WTC11 (cell line): ENCODE measurements at regions not wholly inside any gene's neighbourhood (a gene's known extent, or its start where the extent isn't known, plus 50 kb on each side); places are given as distances from the start of the nearest gene placed in this dataset.

ENCODE experiments used
- ATAC-seq: fragments of 200-7000 bp; cut with Tn5 transposase; 2 replicates; pipeline ENCODE4 v1.10.0; 2021; ENCODE audit warnings: mild to moderate bottlenecking, moderate library complexity
- CTCF ChIA-PET: fragments of 300-600 bp; sonication (Branson Sonifier 250); formaldehyde crosslinking; loops from one replicate; lab custom pipeline; 2021; ENCODE audit warnings: antibody characterized with exemption; lab: Charles Lee
- POLR2A ChIA-PET: fragments of 350-600 bp; sonication (Branson Sonifier 250); formaldehyde crosslinking; loops from one replicate; lab custom pipeline; 2021; ENCODE audit warnings: antibody characterized with exemption; lab: Charles Lee
- DNase-seq: peaks from one replicate; pipeline ENCODE4 v3.0.0; 2021; ENCODE audit warnings: low spot score
- H3K27ac Mint-ChIP-seq: 2 replicates; pipeline ENCODE4 v1.8.0; 2021; ENCODE audit warnings: mixed read lengths
- H3K27me3 Mint-ChIP-seq: 2 replicates; pipeline ENCODE4 v1.8.0; 2021; ENCODE audit warnings: low read depth, mild to moderate bottlenecking, moderate library complexity, mixed read lengths
- H3K36me3 Mint-ChIP-seq: 2 replicates; pipeline ENCODE4 v1.8.0; 2021; ENCODE audit warnings: mixed read lengths
- H3K4me1 Mint-ChIP-seq: 2 replicates; pipeline ENCODE4 v1.8.0; 2022; ENCODE audit warnings: mixed read lengths
- H3K4me3 Mint-ChIP-seq: 2 replicates; pipeline ENCODE4 v1.8.0; 2021; ENCODE audit warnings: mild to moderate bottlenecking, moderate library complexity, mixed read lengths
- H3K9me3 Mint-ChIP-seq: 2 replicates; pipeline ENCODE4 v1.8.0; 2021; ENCODE audit warnings: mixed read lengths
- ATF1 ChIP-seq: sonication (generic); formaldehyde crosslinking; IDR thresholded peaks from 2 replicates; pipeline ENCODE4 v1.8.1; 2023; ENCODE audit warnings: mild to moderate bottlenecking, moderate library complexity, missing genetic modification reagents
- CBFB ChIP-seq: sonication (generic); formaldehyde crosslinking; IDR thresholded peaks from 2 replicates; pipeline ENCODE4 v1.8.1; 2022; ENCODE audit warnings: mild to moderate bottlenecking, low read depth, missing genetic modification reagents
- CTCF ChIP-seq: fragments of 200-600 bp; IDR thresholded peaks from 2 replicates; pipeline ENCODE4 v1.8.0; 2022; ENCODE audit warnings: antibody characterized with exemption
- ERG ChIP-seq: fragments of 250-450 bp; sonication (Bioruptor Pico); IDR thresholded peaks from 2 replicates; pipeline ENCODE4 v1.8.0; 2021; ENCODE audit warnings: mild to moderate bottlenecking
- ETV6 ChIP-seq: sonication (generic); formaldehyde crosslinking; IDR thresholded peaks from 2 replicates; pipeline ENCODE4 v1.8.1; 2022; ENCODE audit warnings: mild to moderate bottlenecking, missing genetic modification reagents
- FOXP1 ChIP-seq: sonication (generic); formaldehyde crosslinking; IDR thresholded peaks from 2 replicates; pipeline ENCODE4 v1.8.0; 2022; ENCODE audit warnings: missing genetic modification reagents, mild to moderate bottlenecking, moderate library complexity, borderline replicate concordance
- JAZF1 ChIP-seq: fragments of 250-450 bp; sonication (Bioruptor Pico); IDR thresholded peaks from 2 replicates; pipeline ENCODE4 v1.9.0; 2021; ENCODE audit warnings: moderate library complexity, mild to moderate bottlenecking, inconsistent platforms
- RELA ChIP-seq: sonication (generic); formaldehyde crosslinking; IDR thresholded peaks from 2 replicates; pipeline ENCODE4 v1.8.1; 2022; ENCODE audit warnings: missing genetic modification reagents, mild to moderate bottlenecking, borderline replicate concordance
- RORB ChIP-seq: fragments of 250-450 bp; sonication (Bioruptor Pico); IDR thresholded peaks from 2 replicates; pipeline ENCODE4 v1.9.0; 2021; ENCODE audit warnings: mild to moderate bottlenecking
- TEAD1 ChIP-seq: sonication (generic); formaldehyde crosslinking; IDR thresholded peaks from 2 replicates; pipeline ENCODE4 v1.8.0; 2022; ENCODE audit warnings: mild to moderate bottlenecking, missing genetic modification reagents
- TP53 ChIP-seq: sonication (generic); formaldehyde crosslinking; IDR thresholded peaks from 2 replicates; pipeline ENCODE4 v1.8.1; 2023; ENCODE audit warnings: mild to moderate bottlenecking, missing genetic modification reagents
- USF2 ChIP-seq: sonication (generic); formaldehyde crosslinking; IDR thresholded peaks from 2 replicates; pipeline ENCODE4 v1.8.1; 2023; ENCODE audit warnings: mild to moderate bottlenecking, missing genetic modification reagents, moderate library complexity
- ZBTB21 ChIP-seq: sonication (generic); formaldehyde crosslinking; IDR thresholded peaks from 2 replicates; pipeline ENCODE4 v1.8.1; 2023; ENCODE audit warnings: mild to moderate bottlenecking, missing genetic modification reagents, borderline replicate concordance
- ZNF219 ChIP-seq: sonication (generic); formaldehyde crosslinking; IDR thresholded peaks from 2 replicates; pipeline ENCODE4 v1.8.0; 2023; ENCODE audit warnings: missing genetic modification reagents, mild to moderate bottlenecking, borderline replicate concordance
- ZNF416 ChIP-seq: fragments of 250-450 bp; sonication (Bioruptor Pico); IDR thresholded peaks from 2 replicates; pipeline ENCODE4 v1.9.0; 2021; ENCODE audit warnings: mild to moderate bottlenecking, inconsistent platforms
- ZNF512 ChIP-seq: sonication (generic); formaldehyde crosslinking; IDR thresholded peaks from 2 replicates; pipeline ENCODE4 v1.8.1; 2022; ENCODE audit warnings: missing genetic modification reagents, borderline replicate concordance
- ZNF671 ChIP-seq: fragments of 250-450 bp; sonication (Bioruptor Pico); IDR thresholded peaks from 2 replicates; pipeline ENCODE4 v1.8.0; 2021; ENCODE audit warnings: mild to moderate bottlenecking
- TF ChIP-seq, protein P1 (sequence below): fragments of 250-450 bp; sonication (Bioruptor Pico); IDR thresholded peaks from 2 replicates; pipeline ENCODE4 v1.9.0; 2021; ENCODE audit warnings: moderate library complexity, mild to moderate bottlenecking, inconsistent platforms, borderline replicate concordance
- TF ChIP-seq, protein P2 (sequence below): fragments of 250-450 bp; sonication (Bioruptor Pico); IDR thresholded peaks from 2 replicates; pipeline ENCODE4 v1.9.0; 2021; ENCODE audit warnings: mild to moderate bottlenecking
- TF ChIP-seq, protein P3 (sequence below): fragments of 250-450 bp; sonication (Bioruptor Pico); IDR thresholded peaks from 2 replicates; pipeline ENCODE4 v1.9.0; 2021; ENCODE audit warnings: mild to moderate bottlenecking, borderline replicate concordance

GRCh38 chr1:104593413-104594187 lies 843.9 kb downstream of the AMY1C start (continued):
- TF ChIP-seq ZNF512 (CRISPR knock-in tag) (no peak), ERG (CRISPR knock-in tag) (no peak), USF2 (no peak), CTCF (no peak), RORB (CRISPR knock-in tag) (no peak), CBFB (no peak)
- TF ChIP-seq, protein P1, sequence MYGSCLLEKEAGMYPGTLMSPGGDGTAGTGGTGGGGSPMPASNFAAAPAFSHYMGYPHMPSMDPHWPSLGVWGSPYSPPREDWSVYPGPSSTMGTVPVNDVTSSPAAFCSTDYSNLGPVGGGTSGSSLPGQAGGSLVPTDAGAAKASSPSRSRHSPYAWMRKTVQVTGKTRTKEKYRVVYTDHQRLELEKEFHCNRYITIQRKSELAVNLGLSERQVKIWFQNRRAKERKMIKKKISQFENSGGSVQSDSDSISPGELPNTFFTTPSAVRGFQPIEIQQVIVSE (CRISPR knock-in tag) = no peak

DNA sequence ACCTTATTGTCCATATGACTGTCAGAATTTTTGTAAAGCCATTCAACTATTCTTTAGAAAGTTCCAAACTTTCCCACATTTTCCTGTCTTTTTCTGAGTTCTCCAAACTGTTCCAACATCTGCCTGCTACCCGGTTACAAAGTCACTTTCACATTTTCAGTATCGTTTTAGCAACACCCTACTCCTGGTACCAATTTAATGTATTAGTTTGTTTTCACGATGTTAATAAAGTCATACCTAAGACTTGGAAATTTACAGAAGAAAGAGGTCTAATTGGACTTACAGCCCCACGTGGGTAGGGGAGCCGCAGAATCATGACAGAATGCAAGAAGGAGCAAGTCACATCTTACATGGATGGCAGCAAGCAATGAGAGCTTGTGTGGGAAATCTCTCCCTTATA lies 867.8 kb downstream of the AMY1C start:
- peaks cover 30% of the 10 kb centered on the region for H3K36me3 Mint-ChIP-seq
- H3K4me1 Mint-ChIP-seq = peaks cover 13% of the 10 kb centered on the region
- no peak overlapping the region for H3K4me3 Mint-ChIP-seq
- H3K27me3 Mint-ChIP-seq = no peaks in the 10 kb centered on the region
- ChIA-PET POLR2A (no interaction called here), CTCF (no interaction called here)
- no peak overlapping the region for H3K27ac Mint-ChIP-seq
- ATAC-seq = no peak
- H3K9me3 Mint-ChIP-seq = peaks cover 48% of the 10 kb centered on the region
- TF ChIP-seq RORB (CRISPR knock-in tag) (no peak), ZNF416 (no peak), ZNF219 (CRISPR knock-in tag) (no peak), TEAD1 (CRISPR knock-in tag) (no peak), ZNF671 (CRISPR knock-in tag) (no peak), TP53 (no peak), ZBTB21 (CRISPR knock-in tag) (no peak), FOXP1 (no peak), RELA (CRISPR knock-in tag) (no peak), ATF1 (no peak), JAZF1 (no peak), ETV6 (no peak)
- TF ChIP-seq, protein P2, sequence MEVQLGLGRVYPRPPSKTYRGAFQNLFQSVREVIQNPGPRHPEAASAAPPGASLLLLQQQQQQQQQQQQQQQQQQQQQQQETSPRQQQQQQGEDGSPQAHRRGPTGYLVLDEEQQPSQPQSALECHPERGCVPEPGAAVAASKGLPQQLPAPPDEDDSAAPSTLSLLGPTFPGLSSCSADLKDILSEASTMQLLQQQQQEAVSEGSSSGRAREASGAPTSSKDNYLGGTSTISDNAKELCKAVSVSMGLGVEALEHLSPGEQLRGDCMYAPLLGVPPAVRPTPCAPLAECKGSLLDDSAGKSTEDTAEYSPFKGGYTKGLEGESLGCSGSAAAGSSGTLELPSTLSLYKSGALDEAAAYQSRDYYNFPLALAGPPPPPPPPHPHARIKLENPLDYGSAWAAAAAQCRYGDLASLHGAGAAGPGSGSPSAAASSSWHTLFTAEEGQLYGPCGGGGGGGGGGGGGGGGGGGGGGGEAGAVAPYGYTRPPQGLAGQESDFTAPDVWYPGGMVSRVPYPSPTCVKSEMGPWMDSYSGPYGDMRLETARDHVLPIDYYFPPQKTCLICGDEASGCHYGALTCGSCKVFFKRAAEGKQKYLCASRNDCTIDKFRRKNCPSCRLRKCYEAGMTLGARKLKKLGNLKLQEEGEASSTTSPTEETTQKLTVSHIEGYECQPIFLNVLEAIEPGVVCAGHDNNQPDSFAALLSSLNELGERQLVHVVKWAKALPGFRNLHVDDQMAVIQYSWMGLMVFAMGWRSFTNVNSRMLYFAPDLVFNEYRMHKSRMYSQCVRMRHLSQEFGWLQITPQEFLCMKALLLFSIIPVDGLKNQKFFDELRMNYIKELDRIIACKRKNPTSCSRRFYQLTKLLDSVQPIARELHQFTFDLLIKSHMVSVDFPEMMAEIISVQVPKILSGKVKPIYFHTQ (CRISPR knock-in tag) = no peak
- TF ChIP-seq, protein P3, sequence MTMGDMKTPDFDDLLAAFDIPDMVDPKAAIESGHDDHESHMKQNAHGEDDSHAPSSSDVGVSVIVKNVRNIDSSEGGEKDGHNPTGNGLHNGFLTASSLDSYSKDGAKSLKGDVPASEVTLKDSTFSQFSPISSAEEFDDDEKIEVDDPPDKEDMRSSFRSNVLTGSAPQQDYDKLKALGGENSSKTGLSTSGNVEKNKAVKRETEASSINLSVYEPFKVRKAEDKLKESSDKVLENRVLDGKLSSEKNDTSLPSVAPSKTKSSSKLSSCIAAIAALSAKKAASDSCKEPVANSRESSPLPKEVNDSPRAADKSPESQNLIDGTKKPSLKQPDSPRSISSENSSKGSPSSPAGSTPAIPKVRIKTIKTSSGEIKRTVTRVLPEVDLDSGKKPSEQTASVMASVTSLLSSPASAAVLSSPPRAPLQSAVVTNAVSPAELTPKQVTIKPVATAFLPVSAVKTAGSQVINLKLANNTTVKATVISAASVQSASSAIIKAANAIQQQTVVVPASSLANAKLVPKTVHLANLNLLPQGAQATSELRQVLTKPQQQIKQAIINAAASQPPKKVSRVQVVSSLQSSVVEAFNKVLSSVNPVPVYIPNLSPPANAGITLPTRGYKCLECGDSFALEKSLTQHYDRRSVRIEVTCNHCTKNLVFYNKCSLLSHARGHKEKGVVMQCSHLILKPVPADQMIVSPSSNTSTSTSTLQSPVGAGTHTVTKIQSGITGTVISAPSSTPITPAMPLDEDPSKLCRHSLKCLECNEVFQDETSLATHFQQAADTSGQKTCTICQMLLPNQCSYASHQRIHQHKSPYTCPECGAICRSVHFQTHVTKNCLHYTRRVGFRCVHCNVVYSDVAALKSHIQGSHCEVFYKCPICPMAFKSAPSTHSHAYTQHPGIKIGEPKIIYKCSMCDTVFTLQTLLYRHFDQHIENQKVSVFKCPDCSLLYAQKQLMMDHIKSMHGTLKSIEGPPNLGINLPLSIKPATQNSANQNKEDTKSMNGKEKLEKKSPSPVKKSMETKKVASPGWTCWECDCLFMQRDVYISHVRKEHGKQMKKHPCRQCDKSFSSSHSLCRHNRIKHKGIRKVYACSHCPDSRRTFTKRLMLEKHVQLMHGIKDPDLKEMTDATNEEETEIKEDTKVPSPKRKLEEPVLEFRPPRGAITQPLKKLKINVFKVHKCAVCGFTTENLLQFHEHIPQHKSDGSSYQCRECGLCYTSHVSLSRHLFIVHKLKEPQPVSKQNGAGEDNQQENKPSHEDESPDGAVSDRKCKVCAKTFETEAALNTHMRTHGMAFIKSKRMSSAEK (CRISPR knock-in tag) = no peak
- TF ChIP-seq, all 79 proteins: peak for 0
- no peak for DNase-seq
